ENCODE measurements at regions not wholly inside any gene's neighbourhood (a gene's known extent, or its start where the extent isn't known, plus 50 kb on each side); places are given as distances from the start of the nearest gene placed in this dataset.

DNA sequence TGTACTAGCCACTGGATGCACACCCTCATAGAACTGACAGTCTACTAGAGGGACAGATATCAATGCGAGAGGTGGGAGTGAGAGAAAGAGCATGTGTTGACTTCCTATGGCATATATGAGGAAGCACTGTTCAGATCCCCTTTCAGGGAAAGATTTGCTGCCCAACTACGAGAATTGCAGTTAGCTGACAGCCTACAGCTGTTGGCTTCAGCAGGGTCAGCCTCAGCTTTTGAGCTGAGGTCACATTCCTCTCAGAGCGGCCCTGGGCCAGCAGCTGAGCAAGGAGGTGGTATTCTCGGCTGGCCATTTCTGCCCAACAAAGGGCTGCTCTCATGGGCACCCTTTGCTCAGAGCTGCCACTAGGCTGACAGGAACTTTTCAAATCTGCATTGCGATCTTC lies 580.2 kb downstream of the MID1IP1 start:
- WGBS, 2 donors, result 73 to 78% methylated on average over 2 to 5 of the region's 5 CpGs
- DNase-seq (no peak), ATAC-seq (no peak)
- TF ChIP-seq POLR2A (IDR thresholded peaks at IDR 0.05), result no peak
- TF ChIP-seq, protein P1, sequence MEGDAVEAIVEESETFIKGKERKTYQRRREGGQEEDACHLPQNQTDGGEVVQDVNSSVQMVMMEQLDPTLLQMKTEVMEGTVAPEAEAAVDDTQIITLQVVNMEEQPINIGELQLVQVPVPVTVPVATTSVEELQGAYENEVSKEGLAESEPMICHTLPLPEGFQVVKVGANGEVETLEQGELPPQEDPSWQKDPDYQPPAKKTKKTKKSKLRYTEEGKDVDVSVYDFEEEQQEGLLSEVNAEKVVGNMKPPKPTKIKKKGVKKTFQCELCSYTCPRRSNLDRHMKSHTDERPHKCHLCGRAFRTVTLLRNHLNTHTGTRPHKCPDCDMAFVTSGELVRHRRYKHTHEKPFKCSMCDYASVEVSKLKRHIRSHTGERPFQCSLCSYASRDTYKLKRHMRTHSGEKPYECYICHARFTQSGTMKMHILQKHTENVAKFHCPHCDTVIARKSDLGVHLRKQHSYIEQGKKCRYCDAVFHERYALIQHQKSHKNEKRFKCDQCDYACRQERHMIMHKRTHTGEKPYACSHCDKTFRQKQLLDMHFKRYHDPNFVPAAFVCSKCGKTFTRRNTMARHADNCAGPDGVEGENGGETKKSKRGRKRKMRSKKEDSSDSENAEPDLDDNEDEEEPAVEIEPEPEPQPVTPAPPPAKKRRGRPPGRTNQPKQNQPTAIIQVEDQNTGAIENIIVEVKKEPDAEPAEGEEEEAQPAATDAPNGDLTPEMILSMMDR (IDR thresholded peaks at IDR 0.05), result no peak
- no peaks in the 10 kb centered on the region for H3K4me1 ChIP-seq
- H3K27ac ChIP-seq, result no peak overlapping the region
- intact Hi-C loops (cut with DNase I), result no loop called here
- no peaks in the 10 kb centered on the region for H3K9me3 ChIP-seq
- H3K4me3 ChIP-seq, result no peak overlapping the region
- no peaks in the 10 kb centered on the region for H3K27me3 ChIP-seq
- no peaks in the 10 kb centered on the region for H3K36me3 ChIP-seq (replicated peaks in 1 of 2; ENCODE audit: insufficient read depth in 1 of 2, low read depth in 2 of 2)

DNA sequence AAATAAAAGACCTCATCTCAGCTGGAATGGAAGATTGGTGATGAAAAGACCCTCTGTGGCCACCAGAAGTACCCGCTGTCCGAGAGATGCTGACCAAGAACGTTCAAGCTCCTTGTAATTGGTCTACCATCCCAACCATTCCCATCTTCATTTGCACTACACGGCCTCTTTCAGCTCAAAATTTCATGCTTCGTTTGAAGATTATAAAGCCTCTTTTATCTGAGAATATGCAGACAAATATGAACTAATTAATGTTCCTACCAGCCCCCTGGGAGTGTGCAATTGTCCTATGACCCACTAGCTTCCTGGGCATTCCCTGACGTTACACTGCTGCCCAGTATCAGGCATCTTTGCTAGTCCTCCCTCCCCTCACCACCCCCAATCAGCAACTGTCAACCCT lies 583.7 kb downstream of the MID1IP1 start:
- intact Hi-C loops (cut with DNase I), result no loop called here
- Histone ChIP-seq H3K27ac (no peak overlapping the region), H3K9me3 (no peaks in the 10 kb centered on the region), H3K4me1 (no peaks in the 10 kb centered on the region), H3K4me3 (no peak overlapping the region), H3K27me3 (no peaks in the 10 kb centered on the region), H3K36me3 (replicated peaks in 1 of 2; ENCODE audit: insufficient read depth in 1 of 2, low read depth in 2 of 2) (no peaks in the 10 kb centered on the region)
- DNase-seq, result no peak
- ATAC-seq, result no peak
- TF ChIP-seq POLR2A (IDR thresholded peaks at IDR 0.05), result no peak
- TF ChIP-seq, protein P1 (IDR thresholded peaks at IDR 0.05), result no peak
- 67 to 80% methylated on average over 6 of the region's 6 CpGs for WGBS, 2 donors

DNA sequence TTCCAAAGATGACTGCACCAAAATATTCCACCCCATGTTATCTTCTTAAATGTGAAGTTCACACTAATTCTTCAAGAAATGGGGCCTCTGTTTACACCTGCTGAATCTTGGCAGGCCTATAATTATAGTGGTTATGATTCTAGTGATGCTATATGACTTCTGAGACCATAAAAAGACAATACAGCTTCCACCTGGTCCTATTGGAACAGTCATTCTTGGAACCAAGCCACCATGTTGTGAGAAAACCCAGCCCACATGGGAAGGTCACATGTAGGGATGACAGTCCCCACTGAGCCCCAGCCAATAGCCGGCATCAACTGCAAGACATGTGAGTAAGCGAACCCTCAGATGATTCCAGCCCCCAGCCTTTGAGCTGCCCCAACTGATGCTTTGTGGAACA lies 587.5 kb downstream of the MID1IP1 start:
- TF ChIP-seq POLR2A (IDR thresholded peaks at IDR 0.05), result no peak
- TF ChIP-seq, protein P1 (IDR thresholded peaks at IDR 0.05), result no peak
- Histone ChIP-seq H3K36me3 (replicated peaks in 1 of 2; ENCODE audit: insufficient read depth in 1 of 2, low read depth in 2 of 2) (no peaks in the 10 kb centered on the region), H3K27me3 (no peaks in the 10 kb centered on the region), H3K9me3 (no peaks in the 10 kb centered on the region), H3K4me3 (no peak overlapping the region), H3K4me1 (no peaks in the 10 kb centered on the region), H3K27ac (no peak overlapping the region)
- ATAC-seq (no peak), DNase-seq (no peak)
- intact Hi-C loops (cut with DNase I), result no loop called here
- WGBS, 2 donors, result 100% methylated on average over 2 of the region's 2 CpGs; no CpG with 5 or more reads in 1 of the 2 donors

DNA sequence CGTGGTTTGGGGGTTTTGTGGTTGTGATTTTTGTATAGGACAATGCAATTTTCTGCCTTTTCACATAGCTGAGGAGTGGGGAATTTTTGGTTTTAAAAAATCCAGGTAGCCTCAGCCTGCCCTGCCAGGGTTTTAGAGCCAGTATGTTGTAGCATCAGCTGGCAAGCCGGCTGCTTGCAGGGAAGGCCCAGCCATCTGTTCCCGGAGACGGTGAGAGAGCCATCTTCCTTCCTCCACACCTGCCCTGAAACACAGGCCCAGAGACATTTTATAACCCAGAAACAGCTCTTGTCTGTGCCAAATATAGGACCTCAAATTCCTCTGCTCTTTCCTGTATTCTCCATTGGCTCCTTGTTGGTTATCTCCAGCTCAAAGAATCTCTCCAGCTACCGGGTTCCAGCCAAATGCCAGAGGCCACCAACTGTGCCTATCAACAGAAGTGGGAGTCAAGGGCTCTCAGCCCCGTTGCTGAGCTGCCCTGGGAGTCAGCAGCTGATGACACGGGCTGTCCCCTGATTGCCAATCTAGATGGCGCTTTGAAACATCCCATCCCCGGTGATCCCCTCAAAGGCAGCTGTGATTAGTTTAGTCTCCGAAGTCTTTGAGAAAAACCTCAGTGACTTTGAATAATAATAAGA lies 595.2 kb downstream of the MID1IP1 start:
- Histone ChIP-seq H3K4me3 (no peak overlapping the region), H3K27ac (no peak overlapping the region), H3K27me3 (no peaks in the 10 kb centered on the region), H3K36me3 (replicated peaks in 1 of 2; ENCODE audit: insufficient read depth in 1 of 2, low read depth in 2 of 2) (no peaks in the 10 kb centered on the region), H3K9me3 (no peaks in the 10 kb centered on the region), H3K4me1 (no peaks in the 10 kb centered on the region)
- WGBS, 2 donors, result 81 to 92% methylated on average over 8 to 9 of the region's 10 CpGs
- ATAC-seq (no peak), DNase-seq (no peak)
- intact Hi-C loops (cut with DNase I), result no loop called here
- TF ChIP-seq, protein P1 (IDR thresholded peaks at IDR 0.05), result no peak
- TF ChIP-seq POLR2A (IDR thresholded peaks at IDR 0.05), result no peak

DNA sequence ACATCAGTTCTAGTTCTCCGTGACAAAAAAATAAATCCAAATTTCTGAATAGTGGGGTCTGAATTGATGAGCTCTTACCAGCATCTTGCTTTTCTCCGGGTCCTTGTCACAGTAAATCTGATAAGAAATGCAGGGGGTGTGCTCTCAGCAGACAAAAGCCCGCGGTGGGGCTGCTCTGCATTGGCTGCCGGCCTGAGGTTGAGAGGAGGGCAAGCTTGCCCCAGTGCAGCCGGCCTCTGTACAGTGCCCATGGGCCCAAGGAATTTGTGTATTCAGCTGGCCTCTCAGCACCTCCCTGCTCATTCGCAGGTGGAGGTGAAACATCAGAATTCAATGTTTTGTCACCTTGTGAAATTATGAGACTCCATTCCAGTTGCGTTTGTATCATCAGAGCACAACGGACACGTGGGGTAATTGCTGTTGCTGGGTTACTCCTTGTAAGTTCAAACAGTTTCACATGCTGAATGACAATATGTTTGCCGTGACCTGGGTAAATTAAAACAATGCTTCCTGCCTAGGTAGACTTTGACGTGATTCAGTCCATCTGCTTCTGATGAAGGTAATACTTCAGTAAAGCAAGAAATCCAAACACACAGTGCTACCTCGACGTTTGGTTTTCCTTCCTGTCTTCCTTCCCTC lies 596.4 kb downstream of the MID1IP1 start:
- no peaks in the 10 kb centered on the region for H3K4me1 ChIP-seq
- H3K27me3 ChIP-seq, result no peaks in the 10 kb centered on the region
- no peak overlapping the region for H3K4me3 ChIP-seq
- WGBS, 2 donors, result 29 to 49% methylated on average over 12 to 14 of the region's 14 CpGs
- H3K9me3 ChIP-seq, result no peaks in the 10 kb centered on the region
- TF ChIP-seq, protein P1 (IDR thresholded peaks at IDR 0.05), result no peak
- TF ChIP-seq POLR2A (IDR thresholded peaks at IDR 0.05), result no peak
- no peaks in the 10 kb centered on the region for H3K36me3 ChIP-seq (replicated peaks in 1 of 2; ENCODE audit: insufficient read depth in 1 of 2, low read depth in 2 of 2)
- no peak overlapping the region for H3K27ac ChIP-seq
- DNase-seq (no peak), ATAC-seq (no peak)
- intact Hi-C loops (cut with DNase I), result no loop called here

All from body of pancreas (tissue), 4 donors.